K562 (cell line): ENCODE measurements at regions not wholly inside any gene's neighbourhood (a gene's known extent, or its start where the extent isn't known, plus 50 kb on each side); places are given as distances from the start of the nearest gene placed in this dataset.

Experiments used
- ATAC-seq: fragments of 200-7000 bp; cut with Tn5 transposase; 3 replicates; pipeline ENCODE4 v1.9.1; 2020; ENCODE audit warnings: moderate library complexity
- BruUV-seq: library from RNA; stranded (reverse); fragments of 400-500 nt; replicated peaks from 2 replicates; lab custom pipeline; 2021; lab: Mats Ljungman, UMichigan
- CTCF ChIA-PET: fragments of 300-600 bp; formaldehyde crosslinking; extraction: SDS; loops from one replicate; lab custom pipeline; 2021; ENCODE audit warnings: low intra/inter-chr PET ratio; lab: Yijun Ruan, JAX
- POLR2A ChIA-PET: fragments of 300-600, 350-650 bp; sonication (Branson Sonifier 250); formaldehyde crosslinking; extraction: SDS; loops from one replicate; lab custom pipeline; 2021; ENCODE audit warnings: antibody characterized with exemption, inconsistent platforms; lab: Yijun Ruan, JAX
- DNase-seq, 4 experiments: peaks; one replicate each; pipeline versions ENCODE4 v3.0.0 to v3.0.0-alpha.2; 2011 to 2018; ENCODE audit warnings: low spot score in 3 of 4, mixed read lengths in 3 of 4; ENCODE audit errors: extremely low read depth in 1 of 4
- FAIRE-seq: peaks from 2 replicates; lab custom pipeline; 2011; peaks lifted over from hg19 to GRCh38; lab: Jason Lieb, UNC
- H2AFZ ChIP-seq: 2 replicates; pipeline ENCODE4 v1.6.0; 2011; ENCODE audit warnings: low read depth, low read length, control low read depth, inconsistent platforms
- H3K27ac ChIP-seq: fragments of 200-600 bp; 3 replicates; pipeline ENCODE4 v1.8.0; 2011; ENCODE audit warnings: low read depth, mild to moderate bottlenecking, control low read depth, inconsistent platforms, low read length, moderate library complexity, mixed read lengths; ENCODE audit errors: extremely low read depth
- H3K27me3 ChIP-seq, 2 experiments: fragments of 300-600 bp in 1 of 2; 2 replicates in 1 of 2; 3 replicates in 1 of 2; pipeline versions ENCODE4 v1.6.0 to v1.8.0; 2011; ENCODE audit warnings: inconsistent platforms in 2 of 2, low read length in 2 of 2, mild to moderate bottlenecking in 1 of 2, mixed read lengths in 1 of 2, moderate library complexity in 1 of 2; ENCODE audit not compliant: control insufficient read depth in 2 of 2, insufficient read depth in 2 of 2
- H3K36me3 ChIP-seq: fragments of 300-600 bp; 3 replicates; pipeline ENCODE4 v1.8.0; 2011; ENCODE audit warnings: mild to moderate bottlenecking, low read length, inconsistent platforms; ENCODE audit not compliant: control insufficient read depth, insufficient read depth
- H3K4me1 ChIP-seq, 2 experiments: fragments of 200-600 bp in 1 of 2; replicated peaks in 1 of 2; 2 replicates in 1 of 2; 3 replicates in 1 of 2; pipeline versions ENCODE4 v1.5.1 to v1.8.0; 2011; ENCODE audit warnings: inconsistent platforms in 2 of 2, low read length in 2 of 2, mild to moderate bottlenecking in 1 of 2, mixed read lengths in 1 of 2, moderate library complexity in 1 of 2; ENCODE audit not compliant: control insufficient read depth in 2 of 2, insufficient read depth in 2 of 2
- H3K4me2 ChIP-seq: 2 replicates; pipeline ENCODE4 v1.6.1; 2011; ENCODE audit warnings: low read length, control low read depth, inconsistent platforms, mixed read lengths; ENCODE audit not compliant: insufficient read depth
- H3K4me3 ChIP-seq: fragments of 200-600 bp; sonication (generic), shearing (Covaris generic); 2 replicates; pipeline ENCODE4 v1.5.1; 2016; ENCODE audit warnings: control low read depth, inconsistent platforms
- H3K79me2 ChIP-seq: fragments of 200-600 bp; 3 replicates; pipeline ENCODE4 v1.8.0; 2011; ENCODE audit warnings: low read length, inconsistent platforms; ENCODE audit not compliant: control insufficient read depth, insufficient read depth
- H3K9ac ChIP-seq, 2 experiments: 2 replicates each; pipeline versions ENCODE4 v1.6.0 to v1.6.1; 2011; ENCODE audit warnings: low read depth in 2 of 2, low read length in 2 of 2, control low read depth in 1 of 2, inconsistent platforms in 1 of 2, mild to moderate bottlenecking in 1 of 2, mixed read lengths in 1 of 2; ENCODE audit not compliant: insufficient read depth in 1 of 2
- H3K9me1 ChIP-seq: one replicate; pipeline ENCODE4 v1.6.0; 2011; ENCODE audit warnings: inconsistent platforms, mild to moderate bottlenecking, low read length, moderate library complexity; ENCODE audit not compliant: control insufficient read depth, insufficient read depth
- H3K9me3 ChIP-seq: replicated peaks from 2 replicates; pipeline ENCODE4 v1.5.1; 2011; ENCODE audit warnings: low read depth, low read length, inconsistent platforms; ENCODE audit not compliant: control insufficient read depth, insufficient read depth
- H4K20me1 ChIP-seq: replicated peaks from 2 replicates; pipeline ENCODE4 v1.6.1; 2011; ENCODE audit warnings: low read length, inconsistent platforms, mixed read lengths; ENCODE audit not compliant: control insufficient read depth, insufficient read depth
- BRD9 ChIP-seq: fragments of 450-650 bp; IDR thresholded peaks from 2 replicates; pipeline ENCODE4 v1.6.1; 2018; ENCODE audit warnings: low read depth; ENCODE audit not compliant: partially characterized antibody
- CBX8 ChIP-seq: fragments of 200-600 bp; sonication (generic); IDR thresholded peaks from 2 replicates; pipeline ENCODE4 v1.6.1; 2012; ENCODE audit warnings: borderline replicate concordance, mixed run types, low read depth, mild to moderate bottlenecking, moderate library complexity, mixed read lengths, low read length, control low read depth, inconsistent platforms; ENCODE audit not compliant: poor library complexity, severe bottlenecking; ENCODE audit errors: extremely low read depth
- ETV1 ChIP-seq: fragments of 450-650 bp; conservative IDR thresholded peaks from 2 replicates; pipeline ENCODE4 v1.6.1; 2016; ENCODE audit warnings: missing genetic modification characterization, control low read depth, low read depth, missing compliant biosample characterization
- FOXJ2 ChIP-seq: fragments of 200-800 bp; sonication (Bioruptor generic); IDR thresholded peaks from 2 replicates; pipeline ENCODE4 v1.6.1; 2016; ENCODE audit warnings: missing genetic modification characterization, missing compliant biosample characterization
- ILF3 ChIP-seq: fragments of 450-650 bp; IDR thresholded peaks from 2 replicates; pipeline ENCODE4 v1.6.1; 2018; ENCODE audit warnings: antibody characterized with exemption, mild to moderate bottlenecking, moderate library complexity, borderline replicate concordance
- L3MBTL2 ChIP-seq: fragments of 450-650 bp; IDR thresholded peaks from 2 replicates; pipeline ENCODE4 v1.6.1; 2016; ENCODE audit warnings: mild to moderate bottlenecking, moderate library complexity
- MXI1 ChIP-seq: IDR thresholded peaks from 2 replicates; pipeline ENCODE4 v1.6.1; 2011; ENCODE audit warnings: low read depth, mild to moderate bottlenecking, improper control_type of control experiment, low read length
- MYBL2 ChIP-seq, 2 experiments: fragments of 450-650 bp in 1 of 2; sonication (generic) in 1 of 2; formaldehyde crosslinking in 1 of 2; IDR thresholded peaks; 2 replicates each; pipeline versions ENCODE4 v1.6.1 to v1.8.1; 2017 to 2022; ENCODE audit warnings: borderline replicate concordance in 1 of 2, inconsistent platforms in 1 of 2, low read depth in 1 of 2, mild to moderate bottlenecking in 1 of 2, missing genetic modification reagents in 1 of 2, moderate library complexity in 1 of 2
- NBN ChIP-seq: fragments of 450-650 bp; IDR thresholded peaks from 2 replicates; pipeline ENCODE4 v1.6.1; 2016; ENCODE audit warnings: low read depth, mild to moderate bottlenecking
- NR1H2 ChIP-seq: sonication (generic); formaldehyde crosslinking; IDR thresholded peaks from 2 replicates; pipeline ENCODE4 v1.4.0; 2020; ENCODE audit warnings: mild to moderate bottlenecking, missing genetic modification reagents
- ZFP36 ChIP-seq: fragments of 150-350 bp; IDR thresholded peaks from 2 replicates; pipeline ENCODE4 v1.6.1; 2018; ENCODE audit warnings: low read length, low read depth; ENCODE audit not compliant: partially characterized antibody
- ZNF224 ChIP-seq: sonication (generic); formaldehyde crosslinking; IDR thresholded peaks from 2 replicates; pipeline ENCODE4 v1.8.0; 2022; ENCODE audit warnings: mild to moderate bottlenecking, missing genetic modification reagents
- WGBS: fragments of 100-300 bp; shearing (Covaris generic); methylation state at CpG from one replicate; pipeline ENCODE4 v1.1.6; 2016; ENCODE audit warnings: low coverage, mixed read lengths; ENCODE audit not compliant: insufficient coverage; ENCODE audit errors: missing lambda C conversion rate; 5-methylcytosine and 5-hydroxymethylcytosine counted together
- in situ Hi-C: fragments of 300-500 bp; cut with MboI; formaldehyde crosslinking; loops from 4 replicates; pipeline ENCODE4 v1.15.0; 2018; ENCODE audit warnings: inconsistent platforms, mixed read lengths
- intact Hi-C: fragments of 100-400 bp; cut with micrococcal nuclease; formaldehyde crosslinking; loops from 2 replicates; pipeline ENCODE4 v1.14.2; 2022
- TF ChIP-seq, protein P1 (sequence below): sonication (generic); formaldehyde crosslinking; IDR thresholded peaks from 2 replicates; pipeline ENCODE4 v1.8.0; 2022; ENCODE audit warnings: missing genetic modification reagents, mild to moderate bottlenecking, moderate library complexity, borderline replicate concordance
- TF ChIP-seq, protein P2 (sequence below): sonication (generic); formaldehyde crosslinking; IDR thresholded peaks from 2 replicates; pipeline ENCODE4 v1.8.1; 2023; ENCODE audit warnings: mild to moderate bottlenecking, missing genetic modification reagents, moderate library complexity
- TF ChIP-seq, protein P3 (sequence below): fragments of 200-800 bp; sonication (Bioruptor generic); IDR thresholded peaks from 2 replicates; pipeline ENCODE4 v1.6.1; 2016; ENCODE audit warnings: missing genetic modification characterization, missing compliant biosample characterization

DNA sequence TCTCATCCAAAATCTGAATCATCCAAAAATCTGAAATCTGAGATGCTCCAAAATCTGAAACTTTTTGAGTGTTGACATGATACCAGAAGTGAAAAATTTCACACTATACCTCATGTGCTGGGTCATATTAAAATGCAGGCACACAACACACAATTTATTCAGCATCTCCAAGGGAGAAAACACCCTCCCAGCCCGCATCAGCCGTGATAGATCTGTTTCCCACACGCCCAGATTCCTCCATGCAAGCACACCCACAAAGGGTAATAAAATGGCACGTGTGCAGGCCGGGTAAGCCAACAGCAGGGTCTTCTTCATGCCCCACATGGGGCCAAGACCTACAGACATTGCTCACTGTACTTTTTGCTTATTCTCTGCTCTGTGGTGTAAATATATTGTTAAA, 173.1 kb upstream of the FERD3L start:
- no peak for FAIRE-seq
- no peaks in the 10 kb centered on the region for H4K20me1 ChIP-seq
- no peak for DNase-seq
- no peaks in the 10 kb centered on the region for H3K36me3 ChIP-seq
- H3K79me2 ChIP-seq = no peaks in the 10 kb centered on the region
- no peaks in the 10 kb centered on the region for H3K9me3 ChIP-seq
- 2% methylated on average over 5 of the region's 5 CpGs for WGBS
- ChIA-PET POLR2A (no interaction called here), CTCF (no interaction called here)
- no peak overlapping the region for H3K4me2 ChIP-seq
- ATAC-seq = no peak
- in situ Hi-C loops (no loop called here), intact Hi-C loops (no loop called here)
- H3K9ac ChIP-seq = no peak overlapping the region
- no peak overlapping the region for H3K4me3 ChIP-seq
- H3K4me1 ChIP-seq = no peaks in the 10 kb centered on the region
- H3K27me3 ChIP-seq = no peaks in the 10 kb centered on the region
- no peak overlapping the region for H3K27ac ChIP-seq
- H2AFZ ChIP-seq = no peak overlapping the region
- no peaks in the 10 kb centered on the region for H3K9me1 ChIP-seq
- no TSS peak for BruUV-seq
- TF ChIP-seq BRD9 (no peak), MXI1 (no peak), ZNF224 (no peak), ETV1 (tag) (no peak), L3MBTL2 (no peak), CBX8 (no peak), ILF3 (no peak), MYBL2 (IDR thresholded peaks at IDR 0.05; ENCODE audit: low read depth) (no peak), MYBL2 (CRISPR knock-in tag; IDR thresholded peaks at IDR 0.05; ENCODE audit: borderline replicate concordance) (no peak), ZFP36 (no peak), FOXJ2 (tag) (no peak), NR1H2 (CRISPR knock-in tag) (no peak), NBN (no peak)
- TF ChIP-seq, protein P1, sequence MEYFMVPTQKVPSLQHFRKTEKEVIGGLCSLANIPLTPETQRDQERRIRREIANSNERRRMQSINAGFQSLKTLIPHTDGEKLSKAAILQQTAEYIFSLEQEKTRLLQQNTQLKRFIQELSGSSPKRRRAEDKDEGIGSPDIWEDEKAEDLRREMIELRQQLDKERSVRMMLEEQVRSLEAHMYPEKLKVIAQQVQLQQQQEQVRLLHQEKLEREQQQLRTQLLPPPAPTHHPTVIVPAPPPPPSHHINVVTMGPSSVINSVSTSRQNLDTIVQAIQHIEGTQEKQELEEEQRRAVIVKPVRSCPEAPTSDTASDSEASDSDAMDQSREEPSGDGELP (CRISPR knock-in tag) = no peak
- TF ChIP-seq, protein P2, sequence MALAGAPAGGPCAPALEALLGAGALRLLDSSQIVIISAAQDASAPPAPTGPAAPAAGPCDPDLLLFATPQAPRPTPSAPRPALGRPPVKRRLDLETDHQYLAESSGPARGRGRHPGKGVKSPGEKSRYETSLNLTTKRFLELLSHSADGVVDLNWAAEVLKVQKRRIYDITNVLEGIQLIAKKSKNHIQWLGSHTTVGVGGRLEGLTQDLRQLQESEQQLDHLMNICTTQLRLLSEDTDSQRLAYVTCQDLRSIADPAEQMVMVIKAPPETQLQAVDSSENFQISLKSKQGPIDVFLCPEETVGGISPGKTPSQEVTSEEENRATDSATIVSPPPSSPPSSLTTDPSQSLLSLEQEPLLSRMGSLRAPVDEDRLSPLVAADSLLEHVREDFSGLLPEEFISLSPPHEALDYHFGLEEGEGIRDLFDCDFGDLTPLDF = no peak
- TF ChIP-seq, protein P3, sequence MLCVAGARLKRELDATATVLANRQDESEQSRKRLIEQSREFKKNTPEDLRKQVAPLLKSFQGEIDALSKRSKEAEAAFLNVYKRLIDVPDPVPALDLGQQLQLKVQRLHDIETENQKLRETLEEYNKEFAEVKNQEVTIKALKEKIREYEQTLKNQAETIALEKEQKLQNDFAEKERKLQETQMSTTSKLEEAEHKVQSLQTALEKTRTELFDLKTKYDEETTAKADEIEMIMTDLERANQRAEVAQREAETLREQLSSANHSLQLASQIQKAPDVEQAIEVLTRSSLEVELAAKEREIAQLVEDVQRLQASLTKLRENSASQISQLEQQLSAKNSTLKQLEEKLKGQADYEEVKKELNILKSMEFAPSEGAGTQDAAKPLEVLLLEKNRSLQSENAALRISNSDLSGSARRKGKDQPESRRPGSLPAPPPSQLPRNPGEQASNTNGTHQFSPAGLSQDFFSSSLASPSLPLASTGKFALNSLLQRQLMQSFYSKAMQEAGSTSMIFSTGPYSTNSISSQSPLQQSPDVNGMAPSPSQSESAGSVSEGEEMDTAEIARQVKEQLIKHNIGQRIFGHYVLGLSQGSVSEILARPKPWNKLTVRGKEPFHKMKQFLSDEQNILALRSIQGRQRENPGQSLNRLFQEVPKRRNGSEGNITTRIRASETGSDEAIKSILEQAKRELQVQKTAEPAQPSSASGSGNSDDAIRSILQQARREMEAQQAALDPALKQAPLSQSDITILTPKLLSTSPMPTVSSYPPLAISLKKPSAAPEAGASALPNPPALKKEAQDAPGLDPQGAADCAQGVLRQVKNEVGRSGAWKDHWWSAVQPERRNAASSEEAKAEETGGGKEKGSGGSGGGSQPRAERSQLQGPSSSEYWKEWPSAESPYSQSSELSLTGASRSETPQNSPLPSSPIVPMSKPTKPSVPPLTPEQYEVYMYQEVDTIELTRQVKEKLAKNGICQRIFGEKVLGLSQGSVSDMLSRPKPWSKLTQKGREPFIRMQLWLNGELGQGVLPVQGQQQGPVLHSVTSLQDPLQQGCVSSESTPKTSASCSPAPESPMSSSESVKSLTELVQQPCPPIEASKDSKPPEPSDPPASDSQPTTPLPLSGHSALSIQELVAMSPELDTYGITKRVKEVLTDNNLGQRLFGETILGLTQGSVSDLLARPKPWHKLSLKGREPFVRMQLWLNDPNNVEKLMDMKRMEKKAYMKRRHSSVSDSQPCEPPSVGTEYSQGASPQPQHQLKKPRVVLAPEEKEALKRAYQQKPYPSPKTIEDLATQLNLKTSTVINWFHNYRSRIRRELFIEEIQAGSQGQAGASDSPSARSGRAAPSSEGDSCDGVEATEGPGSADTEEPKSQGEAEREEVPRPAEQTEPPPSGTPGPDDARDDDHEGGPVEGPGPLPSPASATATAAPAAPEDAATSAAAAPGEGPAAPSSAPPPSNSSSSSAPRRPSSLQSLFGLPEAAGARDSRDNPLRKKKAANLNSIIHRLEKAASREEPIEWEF (CRISPR knock-in tag) = no peak
